B cell (primary cell): ENCODE measurements at regions not wholly inside any gene's neighbourhood (a gene's known extent, or its start where the extent isn't known, plus 50 kb on each side); places are given as distances from the start of the nearest gene placed in this dataset.

Experiments
- ATAC-seq: fragments of 200-7000 bp; cut with Tn5 transposase; one replicate; pipeline ENCODE4 v1.10.0; 2021; ENCODE audit warnings: low read depth, mild to moderate bottlenecking, moderate number of reproducible peaks, moderate library complexity
- CTCF ChIA-PET: fragments of 350-600 bp; sonication (Branson Sonifier 250); formaldehyde crosslinking; loops from one replicate; lab custom pipeline; 2021; ENCODE audit warnings: antibody characterized with exemption, inconsistent platforms; lab: Charles Lee
- POLR2A ChIA-PET: fragments of 350-600 bp; sonication (Branson Sonifier 250); formaldehyde crosslinking; loops from one replicate; lab custom pipeline; 2021; ENCODE audit warnings: antibody characterized with exemption; lab: Charles Lee
- DNase-seq: peaks from one replicate; pipeline ENCODE4 v3.0.0; 2013
- H2AFZ ChIP-seq: 2 replicates; pipeline ENCODE4 v1.6.1; 2012; ENCODE audit warnings: mild to moderate bottlenecking, low read depth, low read length; ENCODE audit not compliant: insufficient read depth, poor library complexity, severe bottlenecking
- H3K27ac ChIP-seq, 2 donors: 1 replicate in 1 of 2; 2 replicates in 1 of 2; pipeline ENCODE4 v1.5.1; 2012 to 2013; ENCODE audit warnings: low read length in 2 of 2, mild to moderate bottlenecking in 2 of 2, moderate library complexity in 1 of 2
- H3K27me3 ChIP-seq, 4 experiments: fragments of 200-600 bp in 1 of 4; sonication (generic) in 1 of 4; replicated peaks in 1 of 4; 1 replicate in 2 of 4; 2 replicates in 2 of 4; pipeline versions ENCODE4 v1.6.1 to v1.7.0; 2013 to 2016; ENCODE audit warnings: low read length in 3 of 4, mild to moderate bottlenecking in 2 of 4, mixed read lengths in 1 of 4, moderate library complexity in 1 of 4; ENCODE audit not compliant: insufficient read depth in 4 of 4, control insufficient read depth in 3 of 4; ENCODE audit errors: control extremely low read depth in 1 of 4
- H3K36me3 ChIP-seq, 2 experiments: replicated peaks in 1 of 2; 1 replicate in 1 of 2; 2 replicates in 1 of 2; pipeline versions ENCODE4 v1.6.1 to v1.7.1; 2013; ENCODE audit warnings: low read length in 1 of 2; ENCODE audit not compliant: insufficient read depth in 2 of 2, control insufficient read depth in 1 of 2; ENCODE audit errors: control extremely low read depth in 1 of 2, extremely low read depth in 1 of 2
- H3K4me1 ChIP-seq, 2 donors: fragments of 200-600 bp in 1 of 2; sonication (generic) in 1 of 2; 1 replicate in 1 of 2; 2 replicates in 1 of 2; pipeline versions ENCODE4 v1.5.1 to v1.6.1; 2013 to 2017; ENCODE audit warnings: low read length in 2 of 2; ENCODE audit not compliant: control insufficient read depth in 2 of 2, insufficient read depth in 2 of 2
- H3K4me2 ChIP-seq: replicated peaks from 2 replicates; pipeline ENCODE3; 2012; ENCODE audit warnings: mild to moderate bottlenecking, low read depth, low read length; ENCODE audit not compliant: poor library complexity, severe bottlenecking
- H3K4me3 ChIP-seq, 5 experiments: fragments of 200-600 bp in 1 of 5; sonication (generic) in 1 of 5; 1 replicate in 3 of 5; 2 replicates in 2 of 5; pipeline versions ENCODE4 v1.5.1 to v1.7.0; 2011 to 2016; ENCODE audit warnings: low read length in 4 of 5, mild to moderate bottlenecking in 4 of 5, low read depth in 2 of 5, control low read depth in 1 of 5, moderate library complexity in 1 of 5; ENCODE audit not compliant: insufficient read depth in 1 of 5; ENCODE audit errors: control extremely low read depth in 1 of 5, extremely low read depth in 1 of 5
- H3K79me2 ChIP-seq: fragments of 200-600 bp; sonication (generic); one replicate; pipeline ENCODE4 v1.6.0; 2016; ENCODE audit warnings: low read length; ENCODE audit not compliant: control insufficient read depth, insufficient read depth
- H3K9ac ChIP-seq: fragments of 200-600 bp; sonication (generic); 2 replicates; pipeline ENCODE4 v1.6.1; 2017; ENCODE audit warnings: mild to moderate bottlenecking, low read length, moderate library complexity
- H3K9me3 ChIP-seq, 3 donors: one replicate each; pipeline versions ENCODE4 v1.6.1 to v1.7.1; 2013; ENCODE audit warnings: low read length in 2 of 3; ENCODE audit not compliant: control insufficient read depth in 2 of 3, insufficient read depth in 1 of 3; ENCODE audit errors: control extremely low read depth in 1 of 3
- H4K20me1 ChIP-seq: 2 replicates; pipeline ENCODE4 v1.6.0; 2012; ENCODE audit warnings: mild to moderate bottlenecking, low read length; ENCODE audit not compliant: insufficient read depth, control insufficient read depth, poor library complexity, severe bottlenecking
- H3K27ac Mint-ChIP-seq: one replicate; pipeline ENCODE4 v1.8.0; 2021; ENCODE audit warnings: mixed read lengths
- H3K27me3 Mint-ChIP-seq: one replicate; pipeline ENCODE4 v1.8.0; 2021; ENCODE audit warnings: mixed read lengths
- H3K4me1 Mint-ChIP-seq: one replicate; pipeline ENCODE4 v1.8.0; 2021; ENCODE audit warnings: mixed read lengths
- H3K4me3 Mint-ChIP-seq: one replicate; pipeline ENCODE4 v1.8.0; 2021; ENCODE audit warnings: mixed read lengths
- H3K9me3 Mint-ChIP-seq: one replicate; pipeline ENCODE4 v1.8.0; 2022; ENCODE audit warnings: mixed read lengths; ENCODE audit not compliant: insufficient read depth
- CTCF ChIP-seq: fragments of 200-600 bp; IDR thresholded peaks from one replicate; pipeline ENCODE4 v1.8.0; 2022; ENCODE audit warnings: antibody characterized with exemption, mild to moderate bottlenecking
- EZH2 ChIP-seq: IDR thresholded peaks from 2 replicates; pipeline ENCODE4 v1.6.1; 2012; ENCODE audit warnings: borderline replicate concordance, low read depth, mild to moderate bottlenecking, moderate library complexity, low read length; ENCODE audit not compliant: insufficient read depth, poor library complexity, severe bottlenecking
- WGBS: methylation state at CpG from one replicate; pipeline ENCODE4 v1.1.5; 2013; ENCODE audit warnings: missing lambda C conversion rate; ENCODE audit not compliant: insufficient coverage; 5-methylcytosine and 5-hydroxymethylcytosine counted together
- intact Hi-C: fragments of 100-400 bp; cut with micrococcal nuclease; formaldehyde crosslinking; loops from one replicate; pipeline ENCODE4 v1.10.0; 2022

GRCh38 chr3:157618075-157618760 is 115.0 kb upstream of the VEPH1 start:
- POLR2A ChIA-PET, result no interaction called here
- H3K4me2 ChIP-seq, result no peak overlapping the region
- H3K27ac Mint-ChIP-seq, result no peak overlapping the region
- H3K9me3 Mint-ChIP-seq, result no peaks in the 10 kb centered on the region
- intact Hi-C loops, result loop anchor here (2.0 to 5.0 kb wide), 2 partner anchors 1027 to 1174 kb away; partner anchors contain the start of gene GFM1
- ATAC-seq, result peak; percentile 84
- no peak overlapping the region for H3K4me3 Mint-ChIP-seq
- H3K9me3 ChIP-seq, result no peaks in the 10 kb centered on the region
- H4K20me1 ChIP-seq, result no peaks in the 10 kb centered on the region
- WGBS, result 0% methylated on average over 2 of the region's 6 CpGs
- H2AFZ ChIP-seq, result no peak overlapping the region
- peaks cover 31% of the 10 kb centered on the region for H3K27me3 Mint-ChIP-seq
- peak; percentile 62 for DNase-seq
- peaks cover 0 to 4% (median 0%) of the 10 kb centered on the region in 4 experiments for H3K27me3 ChIP-seq
- no peak overlapping the region for H3K4me3 ChIP-seq
- no peaks in the 10 kb centered on the region for H3K79me2 ChIP-seq
- no peak overlapping the region for H3K9ac ChIP-seq
- H3K4me1 Mint-ChIP-seq, result peaks cover 4% of the 10 kb centered on the region
- CTCF ChIA-PET, result interaction anchor here (1.0 to 2.5 kb wide), 5 partner anchors 12 to 1812 kb away, joined by 3 to 12 read pairs (median 3); partner anchors contain the start of gene C3orf33
- TF ChIP-seq EZH2, result no peak
- TF ChIP-seq CTCF, result peak; percentile 80
- no peaks in the 10 kb centered on the region for H3K36me3 ChIP-seq
- H3K4me1 ChIP-seq, result no peaks in the 10 kb centered on the region
- no peak overlapping the region for H3K27ac ChIP-seq

DNA sequence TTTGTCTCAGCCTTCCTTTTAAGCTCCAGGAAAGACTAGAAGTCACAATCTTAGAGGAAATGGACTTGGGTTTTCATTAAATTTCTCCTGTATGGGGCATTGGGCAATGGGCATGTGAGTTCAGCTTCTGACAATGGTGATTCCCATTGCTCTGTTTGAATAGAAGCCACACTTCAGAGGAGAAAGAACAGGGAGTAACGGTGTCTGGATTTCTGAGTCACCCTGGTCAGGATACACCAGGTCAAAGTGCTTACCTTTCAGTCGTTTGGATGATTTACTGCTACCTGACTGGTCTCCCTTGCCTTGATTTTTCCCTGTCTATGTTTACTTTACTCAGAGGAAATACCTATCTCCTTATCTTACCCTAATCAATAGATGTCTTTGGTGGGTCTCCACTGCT is 111.7 kb upstream of the VEPH1 start:
- Mint-ChIP-seq H3K9me3 (no peaks in the 10 kb centered on the region), H3K4me1 (peaks cover 4% of the 10 kb centered on the region), H3K27me3 (peaks cover 18% of the 10 kb centered on the region), H3K27ac (no peak overlapping the region), H3K4me3 (no peak overlapping the region)
- H3K4me2 ChIP-seq, result no peak overlapping the region
- H3K4me3 ChIP-seq, result no peak overlapping the region
- peaks cover 0 to 4% (median 0%) of the 10 kb centered on the region in 4 experiments for H3K27me3 ChIP-seq
- TF ChIP-seq CTCF (no peak), EZH2 (no peak)
- intact Hi-C loops, result loop anchor here (5.0 kb wide), 1 partner anchor 1177 kb away; no protein-coding TSS in a partner anchor
- H3K79me2 ChIP-seq, result no peaks in the 10 kb centered on the region
- no peaks in the 10 kb centered on the region for H4K20me1 ChIP-seq
- H2AFZ ChIP-seq, result no peak overlapping the region
- H3K4me1 ChIP-seq, result no peaks in the 10 kb centered on the region
- H3K9ac ChIP-seq, result no peak overlapping the region
- CTCF ChIA-PET, result interaction anchor here (1.2 to 1.5 kb wide), 2 partner anchors 9 to 820 kb away, joined by 4 to 5 read pairs; no protein-coding TSS in a partner anchor
- H3K36me3 ChIP-seq, result no peaks in the 10 kb centered on the region
- POLR2A ChIA-PET, result no interaction called here
- WGBS, result 87% methylated on average over 2 of the region's 2 CpGs
- DNase-seq, result no peak
- peaks cover 0 to 4% (median 0%) of the 10 kb centered on the region in 3 donors for H3K9me3 ChIP-seq
- ATAC-seq, result no peak
- H3K27ac ChIP-seq, result no peak overlapping the region
